ENCODE measurements at regions not wholly inside any gene's neighbourhood (a gene's known extent, or its start where the extent isn't known, plus 50 kb on each side); places are given as distances from the start of the nearest gene placed in this dataset.

- Histone ChIP-seq H3K27me3 (no peaks in the 10 kb centered on the region), H3K36me3 (no peaks in the 10 kb centered on the region), H3K4me1 (no peaks in the 10 kb centered on the region), H3K9me3 (no peaks in the 10 kb centered on the region), H3K4me3 (no peak overlapping the region), H3K27ac (no peak overlapping the region)
- TF ChIP-seq CTCF (IDR thresholded peaks at IDR 0.05): no peak
- ATAC-seq: no peak
- no peak for DNase-seq
- intact Hi-C loops (cut with DNase I): no loop called here
These were observed 79.4 kb upstream of the MAPK10 start for GRCh38 chr4:86439293-86439692.

GRCh38 chr4:86441175-86441936 is 81.5 kb upstream of the MAPK10 start:
- Histone ChIP-seq H3K4me3 (no peak overlapping the region), H3K9me3 (peaks cover 0 to 7% of the 10 kb centered on the region in 2 donors), H3K27ac (no peak overlapping the region), H3K4me1 (no peaks in the 10 kb centered on the region), H3K27me3 (no peaks in the 10 kb centered on the region), H3K36me3 (no peaks in the 10 kb centered on the region)
- no peak for ATAC-seq
- no peak for TF ChIP-seq CTCF (IDR thresholded peaks at IDR 0.05)
- intact Hi-C loops (cut with DNase I): no loop called here
- no peak for DNase-seq

GRCh38 chr4:86442881-86443280 is 83.0 kb upstream of the MAPK10 start:
- intact Hi-C loops (cut with DNase I): no loop called here
- DNase-seq: no peak
- Histone ChIP-seq H3K4me3 (no peak overlapping the region), H3K4me1 (no peaks in the 10 kb centered on the region), H3K9me3 (peaks cover 0 to 7% of the 10 kb centered on the region in 2 donors), H3K36me3 (no peaks in the 10 kb centered on the region), H3K27me3 (no peaks in the 10 kb centered on the region), H3K27ac (no peak overlapping the region)
- TF ChIP-seq CTCF (IDR thresholded peaks at IDR 0.05): no peak
- no peak for ATAC-seq

- H3K4me1 ChIP-seq: no peaks in the 10 kb centered on the region
- no peak for DNase-seq
- intact Hi-C loops (cut with DNase I): no loop called here
- no peak for ATAC-seq
- no peak for TF ChIP-seq CTCF (IDR thresholded peaks at IDR 0.05)
- no peaks in the 10 kb centered on the region for H3K36me3 ChIP-seq
- no peak overlapping the region for H3K27ac ChIP-seq
- no peak overlapping the region for H3K4me3 ChIP-seq
- H3K9me3 ChIP-seq: peaks cover 0 to 7% of the 10 kb centered on the region in 2 donors
- no peaks in the 10 kb centered on the region for H3K27me3 ChIP-seq
These were observed 83.6 kb upstream of the MAPK10 start for GRCh38 chr4:86443495-86443894.

GRCh38 chr4:86446996-86447395 is 87.1 kb upstream of the MAPK10 start:
- H3K4me3 ChIP-seq: no peak overlapping the region
- DNase-seq: no peak
- intact Hi-C loops (cut with DNase I): no loop called here
- H3K27ac ChIP-seq: no peak overlapping the region
- no peaks in the 10 kb centered on the region for H3K36me3 ChIP-seq
- no peak for TF ChIP-seq CTCF (IDR thresholded peaks at IDR 0.05)
- H3K4me1 ChIP-seq: no peaks in the 10 kb centered on the region
- no peak for ATAC-seq
- peaks cover 0 to 7% of the 10 kb centered on the region in 2 donors for H3K9me3 ChIP-seq
- H3K27me3 ChIP-seq: no peaks in the 10 kb centered on the region
